ENCODE measurements at regions not wholly inside any gene's neighbourhood (a gene's known extent, or its start where the extent isn't known, plus 50 kb on each side); places are given as distances from the start of the nearest gene placed in this dataset.

DNA sequence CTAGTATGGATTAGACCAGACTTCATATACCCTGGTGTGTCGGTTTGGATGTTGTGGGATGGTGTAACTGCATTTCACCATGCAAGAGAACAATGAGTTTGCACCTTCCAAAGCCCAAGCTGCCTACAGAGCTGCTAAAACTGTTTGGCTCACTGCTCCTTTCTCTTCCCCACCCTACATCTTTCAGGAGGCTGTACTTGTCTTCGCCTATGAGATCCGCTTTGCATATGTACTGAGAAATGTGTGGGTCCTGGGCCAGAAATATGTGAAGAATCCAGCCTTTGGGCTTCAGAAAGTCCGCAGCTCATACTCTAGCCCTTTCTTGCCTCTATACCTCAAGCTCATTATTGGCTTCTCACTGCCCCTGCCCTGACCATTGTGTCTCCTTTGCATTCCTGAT, 1060.0 kb downstream of the NTRK3 start (continued):
- TF ChIP-seq, protein P1, sequence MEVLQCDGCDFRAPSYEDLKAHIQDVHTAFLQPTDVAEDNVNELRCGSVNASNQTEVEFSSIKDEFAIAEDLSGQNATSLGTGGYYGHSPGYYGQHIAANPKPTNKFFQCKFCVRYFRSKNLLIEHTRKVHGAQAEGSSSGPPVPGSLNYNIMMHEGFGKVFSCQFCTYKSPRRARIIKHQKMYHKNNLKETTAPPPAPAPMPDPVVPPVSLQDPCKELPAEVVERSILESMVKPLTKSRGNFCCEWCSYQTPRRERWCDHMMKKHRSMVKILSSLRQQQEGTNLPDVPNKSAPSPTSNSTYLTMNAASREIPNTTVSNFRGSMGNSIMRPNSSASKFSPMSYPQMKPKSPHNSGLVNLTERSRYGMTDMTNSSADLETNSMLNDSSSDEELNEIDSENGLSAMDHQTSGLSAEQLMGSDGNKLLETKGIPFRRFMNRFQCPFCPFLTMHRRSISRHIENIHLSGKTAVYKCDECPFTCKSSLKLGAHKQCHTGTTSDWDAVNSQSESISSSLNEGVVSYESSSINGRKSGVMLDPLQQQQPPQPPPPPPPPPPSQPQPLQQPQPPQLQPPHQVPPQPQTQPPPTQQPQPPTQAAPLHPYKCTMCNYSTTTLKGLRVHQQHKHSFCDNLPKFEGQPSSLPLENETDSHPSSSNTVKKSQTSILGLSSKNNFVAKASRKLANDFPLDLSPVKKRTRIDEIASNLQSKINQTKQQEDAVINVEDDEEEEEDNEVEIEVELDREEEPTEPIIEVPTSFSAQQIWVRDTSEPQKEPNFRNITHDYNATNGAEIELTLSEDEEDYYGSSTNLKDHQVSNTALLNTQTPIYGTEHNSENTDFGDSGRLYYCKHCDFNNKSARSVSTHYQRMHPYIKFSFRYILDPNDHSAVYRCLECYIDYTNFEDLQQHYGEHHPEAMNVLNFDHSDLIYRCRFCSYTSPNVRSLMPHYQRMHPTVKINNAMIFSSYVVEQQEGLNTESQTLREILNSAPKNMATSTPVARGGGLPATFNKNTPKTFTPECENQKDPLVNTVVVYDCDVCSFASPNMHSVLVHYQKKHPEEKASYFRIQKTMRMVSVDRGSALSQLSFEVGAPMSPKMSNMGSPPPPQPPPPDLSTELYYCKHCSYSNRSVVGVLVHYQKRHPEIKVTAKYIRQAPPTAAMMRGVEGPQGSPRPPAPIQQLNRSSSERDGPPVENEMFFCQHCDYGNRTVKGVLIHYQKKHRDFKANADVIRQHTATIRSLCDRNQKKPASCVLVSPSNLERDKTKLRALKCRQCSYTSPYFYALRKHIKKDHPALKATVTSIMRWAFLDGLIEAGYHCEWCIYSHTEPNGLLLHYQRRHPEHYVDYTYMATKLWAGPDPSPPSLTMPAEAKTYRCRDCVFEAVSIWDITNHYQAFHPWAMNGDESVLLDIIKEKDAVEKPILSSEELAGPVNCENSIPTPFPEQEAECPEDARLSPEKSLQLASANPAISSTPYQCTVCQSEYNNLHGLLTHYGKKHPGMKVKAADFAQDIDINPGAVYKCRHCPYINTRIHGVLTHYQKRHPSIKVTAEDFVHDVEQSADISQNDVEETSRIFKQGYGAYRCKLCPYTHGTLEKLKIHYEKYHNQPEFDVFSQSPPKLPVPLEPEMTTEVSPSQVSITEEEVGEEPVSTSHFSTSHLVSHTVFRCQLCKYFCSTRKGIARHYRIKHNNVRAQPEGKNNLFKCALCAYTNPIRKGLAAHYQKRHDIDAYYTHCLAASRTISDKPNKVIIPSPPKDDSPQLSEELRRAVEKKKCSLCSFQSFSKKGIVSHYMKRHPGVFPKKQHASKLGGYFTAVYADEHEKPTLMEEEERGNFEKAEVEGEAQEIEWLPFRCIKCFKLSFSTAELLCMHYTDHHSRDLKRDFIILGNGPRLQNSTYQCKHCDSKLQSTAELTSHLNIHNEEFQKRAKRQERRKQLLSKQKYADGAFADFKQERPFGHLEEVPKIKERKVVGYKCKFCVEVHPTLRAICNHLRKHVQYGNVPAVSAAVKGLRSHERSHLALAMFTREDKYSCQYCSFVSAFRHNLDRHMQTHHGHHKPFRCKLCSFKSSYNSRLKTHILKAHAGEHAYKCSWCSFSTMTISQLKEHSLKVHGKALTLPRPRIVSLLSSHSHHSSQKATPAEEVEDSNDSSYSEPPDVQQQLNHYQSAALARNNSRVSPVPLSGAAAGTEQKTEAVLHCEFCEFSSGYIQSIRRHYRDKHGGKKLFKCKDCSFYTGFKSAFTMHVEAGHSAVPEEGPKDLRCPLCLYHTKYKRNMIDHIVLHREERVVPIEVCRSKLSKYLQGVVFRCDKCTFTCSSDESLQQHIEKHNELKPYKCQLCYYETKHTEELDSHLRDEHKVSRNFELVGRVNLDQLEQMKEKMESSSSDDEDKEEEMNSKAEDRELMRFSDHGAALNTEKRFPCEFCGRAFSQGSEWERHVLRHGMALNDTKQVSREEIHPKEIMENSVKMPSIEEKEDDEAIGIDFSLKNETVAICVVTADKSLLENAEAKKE (CRISPR knock-in tag; IDR thresholded peaks at IDR 0.05), result no peak
- no peak for TF ChIP-seq CTCF (conservative IDR thresholded peaks at IDR 0.05; ENCODE audit: low read depth in 2 of 2)
- TF ChIP-seq JUNB (IDR thresholded peaks at IDR 0.05; ENCODE audit: unreplicated experiment), result no peak
- no peak for TF ChIP-seq POLR2AphosphoS5 (IDR thresholded peaks at IDR 0.05; ENCODE audit: low read depth)
- TF ChIP-seq NANOG (IDR thresholded peaks at IDR 0.05; ENCODE audit: borderline replicate concordance), result no peak

DNA sequence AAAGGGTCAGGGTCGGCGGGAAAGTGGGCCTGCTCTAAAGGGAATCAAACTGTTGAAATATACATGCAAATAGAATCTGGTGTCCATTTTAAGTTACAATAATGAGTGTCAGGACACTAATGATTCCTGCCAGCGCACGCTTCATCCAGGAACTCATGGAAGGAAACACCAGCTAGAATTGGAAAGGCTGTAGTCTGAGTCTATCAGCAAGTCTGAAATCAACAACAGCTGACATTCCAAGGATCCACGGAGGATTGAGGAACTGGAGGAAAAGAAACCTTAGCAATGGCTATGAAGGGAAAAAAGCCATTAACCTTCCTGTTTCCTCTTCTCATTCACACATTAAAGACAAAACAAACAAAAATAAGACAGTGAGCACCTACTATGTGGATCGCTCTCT, 1063.1 kb downstream of the NTRK3 start:
- ATAC-seq (no peak), DNase-seq (ENCODE audit: low spot score) (no peak)
- Mint-ChIP-seq H3K9me3 (no peaks in the 10 kb centered on the region), H3K27me3 (ENCODE audit: insufficient read depth, low read depth, poor library complexity) (peaks cover 4% of the 10 kb centered on the region), H3K36me3 (ENCODE audit: low read depth) (no peaks in the 10 kb centered on the region), H3K4me1 (peaks cover 4% of the 10 kb centered on the region; the same call in 2 of the 3 replicates), H3K4me3 (no peak overlapping the region), H3K27ac (no peak overlapping the region)
- Histone ChIP-seq H3K27me3 (ENCODE audit: insufficient read depth) (no peaks in the 10 kb centered on the region), H3K9me2 (ENCODE audit: insufficient read depth) (peaks cover 5% of the 10 kb centered on the region; the same call in 1 of the 2 replicates), H3F3A (replicated peaks; ENCODE audit: low read depth) (no peaks in the 10 kb centered on the region), H3K27ac (ENCODE audit: low read depth) (no peak overlapping the region), H2AFZ (no peak overlapping the region), H3K4me1 (ENCODE audit: insufficient read depth) (no peaks in the 10 kb centered on the region), H3K4me2 (no peak overlapping the region), H3K36me3 (ENCODE audit: insufficient read depth) (no peaks in the 10 kb centered on the region), H3K4me3 (no peak overlapping the region), H4K20me1 (replicated peaks; ENCODE audit: insufficient read depth) (no peaks in the 10 kb centered on the region), H3K79me2 (replicated peaks; ENCODE audit: insufficient read depth) (no peaks in the 10 kb centered on the region)
- TF ChIP-seq, protein P1 (CRISPR knock-in tag; IDR thresholded peaks at IDR 0.05), result no peak
- TF ChIP-seq NANOG (IDR thresholded peaks at IDR 0.05; ENCODE audit: borderline replicate concordance) (no peak), ZNF114 (CRISPR knock-in tag; IDR thresholded peaks at IDR 0.05) (no peak)
